ENCODE measurements at regions not wholly inside any gene's neighbourhood (a gene's known extent, or its start where the extent isn't known, plus 50 kb on each side); places are given as distances from the start of the nearest gene placed in this dataset.

DNA sequence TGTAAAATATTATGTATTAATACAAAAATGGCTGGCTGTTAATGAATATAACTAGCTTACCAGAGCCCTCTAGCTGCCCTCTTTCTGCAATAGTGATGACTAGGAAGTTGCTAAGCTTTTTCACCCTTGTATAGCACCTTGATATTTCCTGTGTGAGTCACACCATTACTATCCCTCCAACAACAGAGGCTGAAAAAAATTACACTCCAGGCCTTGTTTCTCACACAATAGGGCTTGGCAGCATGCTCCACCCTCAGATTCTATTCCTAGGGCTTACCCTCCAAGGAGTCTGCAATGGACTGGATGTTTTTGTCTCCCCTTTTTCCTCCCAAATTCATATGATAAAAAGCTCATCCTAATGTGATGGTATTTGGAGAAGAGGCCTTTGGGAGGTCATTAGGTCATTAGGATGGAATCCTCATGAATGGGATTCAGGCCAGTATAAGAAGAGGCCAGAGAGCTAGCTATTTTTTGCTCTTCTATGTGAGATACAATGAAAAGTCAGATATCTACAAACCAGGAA lies 184.6 kb upstream of the MAP1B start:
- TF ChIP-seq, protein P1, sequence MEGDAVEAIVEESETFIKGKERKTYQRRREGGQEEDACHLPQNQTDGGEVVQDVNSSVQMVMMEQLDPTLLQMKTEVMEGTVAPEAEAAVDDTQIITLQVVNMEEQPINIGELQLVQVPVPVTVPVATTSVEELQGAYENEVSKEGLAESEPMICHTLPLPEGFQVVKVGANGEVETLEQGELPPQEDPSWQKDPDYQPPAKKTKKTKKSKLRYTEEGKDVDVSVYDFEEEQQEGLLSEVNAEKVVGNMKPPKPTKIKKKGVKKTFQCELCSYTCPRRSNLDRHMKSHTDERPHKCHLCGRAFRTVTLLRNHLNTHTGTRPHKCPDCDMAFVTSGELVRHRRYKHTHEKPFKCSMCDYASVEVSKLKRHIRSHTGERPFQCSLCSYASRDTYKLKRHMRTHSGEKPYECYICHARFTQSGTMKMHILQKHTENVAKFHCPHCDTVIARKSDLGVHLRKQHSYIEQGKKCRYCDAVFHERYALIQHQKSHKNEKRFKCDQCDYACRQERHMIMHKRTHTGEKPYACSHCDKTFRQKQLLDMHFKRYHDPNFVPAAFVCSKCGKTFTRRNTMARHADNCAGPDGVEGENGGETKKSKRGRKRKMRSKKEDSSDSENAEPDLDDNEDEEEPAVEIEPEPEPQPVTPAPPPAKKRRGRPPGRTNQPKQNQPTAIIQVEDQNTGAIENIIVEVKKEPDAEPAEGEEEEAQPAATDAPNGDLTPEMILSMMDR (IDR thresholded peaks at IDR 0.05), result no peak

DNA sequence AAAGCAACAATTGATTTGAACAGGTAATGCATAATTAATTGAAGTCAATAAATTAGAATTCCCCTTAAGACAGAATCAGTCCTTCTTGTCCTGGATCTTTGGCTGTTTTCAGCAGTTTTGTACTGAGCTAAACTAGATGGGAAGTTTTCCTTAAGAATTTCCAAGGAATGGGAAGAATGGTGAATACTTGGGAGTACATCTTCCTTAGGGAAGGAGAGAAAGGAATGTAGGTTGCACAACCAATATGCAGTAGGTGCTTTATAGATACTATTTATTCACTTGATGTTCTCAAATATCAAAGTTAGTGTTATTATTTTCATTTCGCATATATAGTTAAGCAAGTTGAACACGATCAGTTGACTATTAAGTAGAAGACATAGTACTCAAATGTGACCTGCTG lies 183.5 kb upstream of the MAP1B start:
- TF ChIP-seq, protein P1 (IDR thresholded peaks at IDR 0.05), result no peak

DNA sequence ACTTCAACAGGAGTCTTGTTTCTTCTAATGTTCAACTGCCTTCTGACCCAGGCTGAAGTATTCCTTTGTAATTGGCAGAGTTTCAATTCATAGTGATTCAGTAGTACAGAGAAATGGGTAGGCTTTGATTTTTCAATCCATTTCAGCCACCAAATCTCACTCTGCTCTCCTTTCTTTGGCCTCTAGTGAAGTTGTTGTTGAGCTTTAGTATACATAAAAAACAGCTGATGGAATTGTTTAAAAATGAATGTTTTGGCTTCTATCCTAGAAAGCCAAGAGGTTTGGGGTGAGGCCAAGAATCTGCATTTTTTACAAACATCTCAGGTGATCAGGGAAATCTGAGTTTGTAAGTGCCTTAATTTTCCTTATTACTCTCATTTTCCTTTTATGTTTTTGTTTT lies 182.9 kb upstream of the MAP1B start:
- TF ChIP-seq, protein P1 (IDR thresholded peaks at IDR 0.05), result no peak

GRCh38 chr5:71924980-71925379 lies 182.3 kb upstream of the MAP1B start:
- TF ChIP-seq, protein P1 (IDR thresholded peaks at IDR 0.05), result no peak

DNA sequence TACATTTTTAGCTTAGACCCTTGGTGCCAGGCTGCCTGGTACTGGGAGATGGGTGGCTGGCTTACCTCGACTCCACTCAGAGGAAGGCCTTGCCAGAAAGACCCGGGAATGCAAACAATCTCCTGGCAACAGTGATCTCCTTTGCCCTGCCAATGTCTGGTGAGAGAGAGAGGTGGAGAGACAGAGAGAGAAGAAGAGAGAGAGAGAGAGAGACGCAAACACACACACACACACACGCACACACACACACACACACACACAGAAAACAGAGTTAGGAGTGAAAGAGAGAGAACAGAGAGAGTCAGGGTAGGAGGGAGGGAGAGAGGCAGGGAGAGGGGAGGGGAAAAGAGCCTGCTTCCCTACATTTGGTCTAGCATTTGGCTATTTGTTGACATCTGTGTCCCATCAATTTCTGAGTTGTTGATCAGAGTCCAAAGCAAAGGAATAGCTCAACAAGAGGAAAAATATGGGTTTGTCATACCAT lies 181.6 kb upstream of the MAP1B start:
- TF ChIP-seq, protein P1 (IDR thresholded peaks at IDR 0.05), result no peak

DNA sequence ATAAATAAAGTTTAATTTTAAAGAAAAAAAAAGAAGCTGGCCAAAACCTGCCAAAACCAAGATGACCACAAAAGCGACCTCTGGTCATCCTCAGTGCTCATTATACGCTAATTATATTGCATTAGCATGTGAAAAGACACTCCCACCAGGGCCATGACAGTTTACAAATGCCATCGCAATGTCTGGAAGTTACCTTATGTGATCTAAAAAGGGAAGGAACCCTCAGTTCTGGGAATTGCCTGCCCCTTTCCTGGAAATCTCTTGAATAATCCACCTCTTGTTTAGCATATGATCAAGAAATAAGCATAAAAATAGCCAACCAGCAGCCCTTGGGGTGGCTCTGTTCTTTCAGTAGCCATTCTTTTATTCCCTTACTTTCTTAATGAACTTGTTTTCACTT lies 178.3 kb upstream of the MAP1B start:
- TF ChIP-seq, protein P1 (IDR thresholded peaks at IDR 0.05), result no peak

DNA sequence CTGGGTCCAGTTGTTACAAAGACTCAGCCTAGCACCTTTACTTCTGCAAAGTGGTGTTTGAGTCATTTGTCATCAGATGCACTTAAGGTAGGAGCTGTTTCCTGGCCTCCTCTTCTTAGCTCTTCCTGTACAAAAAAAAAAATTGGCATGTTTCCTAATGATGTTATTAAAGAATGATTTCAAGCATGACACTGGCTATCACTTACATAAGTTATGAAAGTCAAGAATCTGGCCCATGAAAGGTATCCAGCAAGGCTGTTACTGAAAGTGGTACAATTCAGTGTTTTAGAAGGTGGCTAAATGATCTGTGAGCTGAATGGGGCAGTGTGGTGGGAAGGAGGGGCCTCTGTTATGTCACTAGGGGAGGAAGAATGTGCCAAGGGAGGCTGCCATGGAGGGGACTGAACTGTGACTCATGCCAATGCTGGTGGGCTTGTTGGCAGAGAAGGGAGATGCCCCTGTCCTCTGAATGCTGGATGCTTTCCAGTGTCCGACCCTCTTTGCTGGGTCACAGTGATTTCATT lies 175.1 kb upstream of the MAP1B start:
- TF ChIP-seq, protein P1 (IDR thresholded peaks at IDR 0.05), result no peak

Data from LNCAP (cell line).